Fibroblast of lung (primary cell): ENCODE measurements at regions not wholly inside any gene's neighbourhood (a gene's known extent, or its start where the extent isn't known, plus 50 kb on each side); places are given as distances from the start of the nearest gene placed in this dataset.

Source experiments
- DNase-seq, 2 donors: peaks; one replicate each; pipeline versions ENCODE4 v3.0.0 to v3.0.0-alpha.2; 2010; ENCODE audit warnings: low read depth in 2 of 2
- H2AFZ ChIP-seq: 2 replicates; pipeline ENCODE4 v1.5.1; 2012; ENCODE audit warnings: low read length, control low read depth, inconsistent platforms
- H3K27ac ChIP-seq: 2 replicates; pipeline ENCODE4 v1.5.1; 2011; ENCODE audit warnings: low read length, control low read depth; ENCODE audit not compliant: insufficient read depth
- H3K27me3 ChIP-seq: 2 replicates; pipeline ENCODE4 v1.5.1; 2011; ENCODE audit warnings: mild to moderate bottlenecking, low read length; ENCODE audit not compliant: control insufficient read depth, insufficient read depth
- H3K36me3 ChIP-seq: 2 replicates; pipeline ENCODE4 v1.5.1; 2011; ENCODE audit warnings: low read length; ENCODE audit not compliant: control insufficient read depth, insufficient read depth
- H3K4me1 ChIP-seq: 2 replicates; pipeline ENCODE4 v1.5.1; 2011; ENCODE audit warnings: low read length; ENCODE audit not compliant: control insufficient read depth, insufficient read depth; ENCODE audit errors: extremely low read depth
- H3K4me2 ChIP-seq: 2 replicates; pipeline ENCODE4 v1.5.1; 2011; ENCODE audit warnings: low read length, control low read depth; ENCODE audit not compliant: insufficient read depth; ENCODE audit errors: extremely low read depth
- H3K4me3 ChIP-seq, 4 experiments: fragments of 200-600 bp in 1 of 4; sonication (generic) in 1 of 4; replicated peaks in 1 of 4; 2 replicates each; pipeline ENCODE4 v1.5.1; 2011 to 2016; ENCODE audit warnings: low read length in 4 of 4, low read depth in 3 of 4, mild to moderate bottlenecking in 3 of 4, control low read depth in 2 of 4, inconsistent platforms in 1 of 4, mixed read lengths in 1 of 4; ENCODE audit not compliant: insufficient read depth in 1 of 4; ENCODE audit errors: control extremely low read depth in 1 of 4
- H3K79me2 ChIP-seq: 2 replicates; pipeline ENCODE4 v1.5.1; 2012; ENCODE audit warnings: mild to moderate bottlenecking, low read length, inconsistent platforms; ENCODE audit not compliant: control insufficient read depth, insufficient read depth
- H3K9ac ChIP-seq: 2 replicates; pipeline ENCODE4 v1.5.1; 2011; ENCODE audit warnings: mild to moderate bottlenecking, low read length, control low read depth; ENCODE audit not compliant: insufficient read depth
- H3K9me3 ChIP-seq: 2 replicates; pipeline ENCODE4 v1.5.1; 2012; ENCODE audit warnings: low read depth, low read length; ENCODE audit not compliant: control insufficient read depth, insufficient read depth
- H4K20me1 ChIP-seq: 2 replicates; pipeline ENCODE4 v1.5.1; 2011; ENCODE audit warnings: low read length; ENCODE audit not compliant: control insufficient read depth, insufficient read depth; ENCODE audit errors: extremely low read depth
- EZH2 ChIP-seq: IDR thresholded peaks from 2 replicates; pipeline ENCODE4 v1.5.1; 2012; ENCODE audit warnings: low read length, control low read depth, mild to moderate bottlenecking; ENCODE audit errors: missing control alignments
- TF ChIP-seq, protein P1 (sequence below), 2 donors: IDR thresholded peaks in 1 of 2; conservative IDR thresholded peaks in 1 of 2; 1 replicate in 1 of 2; 2 replicates in 1 of 2; pipeline ENCODE4 v1.5.1; 2011 to 2012; ENCODE audit warnings: low read length in 2 of 2, control low read depth in 1 of 2, inconsistent platforms in 1 of 2, low read depth in 1 of 2, mild to moderate bottlenecking in 1 of 2

DNA sequence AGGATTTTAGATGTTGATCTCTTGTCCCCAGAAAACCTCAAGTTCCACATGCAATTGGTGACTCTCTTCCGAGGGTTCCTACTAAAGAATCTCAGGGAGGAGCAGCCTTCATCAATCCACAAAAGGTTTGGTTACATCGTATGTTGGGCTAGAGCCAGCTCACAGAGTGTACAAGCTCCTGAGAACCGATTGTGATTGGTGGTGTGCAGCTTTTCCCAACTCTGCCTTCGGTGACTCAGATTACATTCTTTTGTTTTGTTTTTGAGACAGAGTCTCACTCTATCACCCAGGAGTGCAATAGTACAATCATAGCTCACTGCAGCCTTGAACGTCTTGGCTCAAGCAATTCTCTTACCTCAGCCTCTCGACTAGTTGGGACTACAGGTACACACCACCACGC lies 172.4 kb downstream of the PMP22 start:
- H2AFZ ChIP-seq: no peak overlapping the region
- no peaks in the 10 kb centered on the region for H3K36me3 ChIP-seq
- no peaks in the 10 kb centered on the region for H4K20me1 ChIP-seq
- no peak overlapping the region for H3K27ac ChIP-seq
- TF ChIP-seq, protein P1, sequence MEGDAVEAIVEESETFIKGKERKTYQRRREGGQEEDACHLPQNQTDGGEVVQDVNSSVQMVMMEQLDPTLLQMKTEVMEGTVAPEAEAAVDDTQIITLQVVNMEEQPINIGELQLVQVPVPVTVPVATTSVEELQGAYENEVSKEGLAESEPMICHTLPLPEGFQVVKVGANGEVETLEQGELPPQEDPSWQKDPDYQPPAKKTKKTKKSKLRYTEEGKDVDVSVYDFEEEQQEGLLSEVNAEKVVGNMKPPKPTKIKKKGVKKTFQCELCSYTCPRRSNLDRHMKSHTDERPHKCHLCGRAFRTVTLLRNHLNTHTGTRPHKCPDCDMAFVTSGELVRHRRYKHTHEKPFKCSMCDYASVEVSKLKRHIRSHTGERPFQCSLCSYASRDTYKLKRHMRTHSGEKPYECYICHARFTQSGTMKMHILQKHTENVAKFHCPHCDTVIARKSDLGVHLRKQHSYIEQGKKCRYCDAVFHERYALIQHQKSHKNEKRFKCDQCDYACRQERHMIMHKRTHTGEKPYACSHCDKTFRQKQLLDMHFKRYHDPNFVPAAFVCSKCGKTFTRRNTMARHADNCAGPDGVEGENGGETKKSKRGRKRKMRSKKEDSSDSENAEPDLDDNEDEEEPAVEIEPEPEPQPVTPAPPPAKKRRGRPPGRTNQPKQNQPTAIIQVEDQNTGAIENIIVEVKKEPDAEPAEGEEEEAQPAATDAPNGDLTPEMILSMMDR (conservative IDR thresholded peaks at IDR 0.05 in 1 of 2, IDR thresholded peaks at IDR 0.05 in 1 of 2; ENCODE audit: low read depth in 1 of 2, low read length in 2 of 2): no peak
- no peak for TF ChIP-seq EZH2
- no peak overlapping the region for H3K9ac ChIP-seq
- no peak overlapping the region for H3K4me3 ChIP-seq
- H3K4me1 ChIP-seq: no peaks in the 10 kb centered on the region
- H3K4me2 ChIP-seq: no peak overlapping the region
- H3K27me3 ChIP-seq: no peaks in the 10 kb centered on the region
- no peaks in the 10 kb centered on the region for H3K9me3 ChIP-seq
- no peaks in the 10 kb centered on the region for H3K79me2 ChIP-seq
- peak; percentile 8 to 32 for DNase-seq

DNA sequence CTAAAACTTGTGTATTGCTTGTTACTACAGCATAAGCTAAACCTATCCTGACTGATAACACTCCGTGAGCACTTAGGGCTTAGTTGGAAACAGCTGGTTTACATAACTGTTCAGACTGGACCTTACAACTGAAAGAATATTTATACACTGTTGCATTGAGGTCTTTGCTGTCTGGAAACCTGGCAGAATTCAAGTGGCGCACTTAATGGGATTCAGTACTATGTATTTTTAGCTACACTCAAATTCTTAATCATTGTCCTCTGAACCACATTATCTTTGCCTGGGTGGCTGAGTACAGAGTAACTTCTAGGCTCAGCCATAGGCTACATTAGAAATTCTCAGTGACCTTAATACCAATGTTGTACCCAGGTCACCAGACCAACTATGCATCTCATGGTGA lies 172.9 kb downstream of the PMP22 start:
- Histone ChIP-seq H3K4me2 (no peak overlapping the region), H3K27ac (no peak overlapping the region)
- TF ChIP-seq, protein P1 (conservative IDR thresholded peaks at IDR 0.05 in 1 of 2, IDR thresholded peaks at IDR 0.05 in 1 of 2; ENCODE audit: low read depth in 1 of 2, low read length in 2 of 2): no peak
- TF ChIP-seq EZH2: no peak

DNA sequence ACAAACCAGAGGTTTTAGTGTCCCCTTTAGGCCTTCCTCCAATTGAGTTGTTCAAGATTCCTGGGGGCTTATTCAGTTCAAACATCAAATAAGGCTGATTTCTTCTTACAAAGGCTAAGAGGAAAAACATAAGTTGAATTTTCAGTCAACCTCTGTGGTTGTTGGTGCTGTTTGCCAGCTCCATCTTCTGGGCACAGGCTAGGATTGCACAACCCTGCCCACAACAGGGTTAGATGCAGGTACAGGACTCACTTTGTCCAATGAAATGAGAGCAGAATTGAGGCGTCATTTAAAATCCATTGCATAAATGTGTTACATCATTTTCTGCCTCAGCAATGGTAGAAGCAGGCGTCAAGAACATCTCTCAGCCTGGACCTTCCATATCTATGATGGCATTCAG lies 173.3 kb downstream of the PMP22 start:
- no peak overlapping the region for H2AFZ ChIP-seq
- no peak overlapping the region for H3K4me2 ChIP-seq
- H3K9ac ChIP-seq: no peak overlapping the region
- H3K27ac ChIP-seq: no peak overlapping the region
- H3K9me3 ChIP-seq: no peaks in the 10 kb centered on the region
- peak in 1 of 2 donors; percentile 12 for DNase-seq
- no peaks in the 10 kb centered on the region for H3K4me1 ChIP-seq
- no peaks in the 10 kb centered on the region for H3K27me3 ChIP-seq
- H3K36me3 ChIP-seq: no peaks in the 10 kb centered on the region
- no peaks in the 10 kb centered on the region for H3K79me2 ChIP-seq
- H4K20me1 ChIP-seq: no peaks in the 10 kb centered on the region
- no peak for TF ChIP-seq EZH2
- TF ChIP-seq, protein P1 (conservative IDR thresholded peaks at IDR 0.05 in 1 of 2, IDR thresholded peaks at IDR 0.05 in 1 of 2; ENCODE audit: low read depth in 1 of 2, low read length in 2 of 2): peak in 1 of 2 donors; percentile 16
- no peak overlapping the region for H3K4me3 ChIP-seq

More for the DNA sequence above, 172.9 kb downstream of the PMP22 start:
- Histone ChIP-seq H3K4me1 (no peaks in the 10 kb centered on the region), H3K4me3 (no peak overlapping the region), H3K9me3 (no peaks in the 10 kb centered on the region), H3K9ac (no peak overlapping the region), H2AFZ (no peak overlapping the region), H3K36me3 (no peaks in the 10 kb centered on the region), H4K20me1 (no peaks in the 10 kb centered on the region), H3K27me3 (no peaks in the 10 kb centered on the region), H3K79me2 (no peaks in the 10 kb centered on the region)
- DNase-seq: no peak
